IMR-90 (cell line): ENCODE measurements at regions not wholly inside any gene's neighbourhood (a gene's known extent, or its start where the extent isn't known, plus 50 kb on each side); places are given as distances from the start of the nearest gene placed in this dataset.

Source experiments
- ATAC-seq: fragments of 200-7000 bp; cut with Tn5 transposase; 2 replicates; pipeline ENCODE4 v1.9.1; 2020; ENCODE audit warnings: low read depth, mild to moderate bottlenecking, moderate library complexity
- BruUV-seq: library from RNA; stranded (reverse); fragments of 400-500 nt; replicated peaks from 2 replicates; lab custom pipeline; 2021; lab: Mats Ljungman, UMichigan
- CTCF ChIA-PET: fragments of 300-600 bp; formaldehyde crosslinking; extraction: SDS; loops from one replicate; lab custom pipeline; 2021; ENCODE audit warnings: antibody characterized with exemption; lab: Yijun Ruan, JAX
- POLR2A ChIA-PET: fragments of 300-600 bp; sonication (Branson Sonifier 250); formaldehyde crosslinking; loops from one replicate; lab custom pipeline; 2022; ENCODE audit warnings: antibody characterized with exemption; ENCODE audit not compliant: unreplicated experiment; lab: Charles Lee
- DNase-seq: peaks from one replicate; pipeline ENCODE4 v3.0.0; 2013
- H2AFZ ChIP-seq: replicated peaks from 2 replicates; pipeline ENCODE3; 2013; ENCODE audit warnings: low read length, mild to moderate bottlenecking; ENCODE audit not compliant: poor library complexity
- H2AK5ac ChIP-seq: 2 replicates; pipeline ENCODE4 v1.6.1; 2013; ENCODE audit warnings: low read depth, low read length, inconsistent platforms
- H2AK9ac ChIP-seq: replicated peaks from 2 replicates; pipeline ENCODE3; 2013; ENCODE audit warnings: mild to moderate bottlenecking, low read depth, low read length, moderate library complexity; ENCODE audit not compliant: poor library complexity
- H2BK120ac ChIP-seq: 2 replicates; pipeline ENCODE4 v1.6.1; 2013; ENCODE audit warnings: low read depth, low read length, inconsistent platforms
- H2BK15ac ChIP-seq: 3 replicates; pipeline ENCODE4 v1.6.1; 2013; ENCODE audit warnings: low read depth, low read length, inconsistent platforms
- H2BK20ac ChIP-seq: 2 replicates; pipeline ENCODE4 v1.6.1; 2013; ENCODE audit warnings: low read depth, mild to moderate bottlenecking, inconsistent platforms, low read length, moderate library complexity
- H2BK5ac ChIP-seq: 2 replicates; pipeline ENCODE4 v1.6.1; 2013; ENCODE audit warnings: mild to moderate bottlenecking, low read depth, low read length, inconsistent platforms; ENCODE audit not compliant: poor library complexity, severe bottlenecking
- H3K14ac ChIP-seq: replicated peaks from 2 replicates; pipeline ENCODE4 v1.6.1; 2013; ENCODE audit warnings: low read depth, low read length, inconsistent platforms
- H3K18ac ChIP-seq: 2 replicates; pipeline ENCODE4 v1.6.1; 2013; ENCODE audit warnings: low read depth, low read length, control low read depth
- H3K23ac ChIP-seq: 2 replicates; pipeline ENCODE4 v1.6.1; 2013; ENCODE audit warnings: low read depth, low read length, inconsistent platforms
- H3K27ac ChIP-seq: 2 replicates; pipeline ENCODE4 v1.5.1; 2013; ENCODE audit warnings: mild to moderate bottlenecking, control low read depth, low read length; ENCODE audit not compliant: insufficient read depth
- H3K27me3 ChIP-seq: 2 replicates; pipeline ENCODE4 v1.6.1; 2013; ENCODE audit warnings: low read length; ENCODE audit not compliant: control insufficient read depth, insufficient read depth
- H3K36me3 ChIP-seq: 2 replicates; pipeline ENCODE4 v1.6.1; 2013; ENCODE audit warnings: low read length, mixed read lengths; ENCODE audit not compliant: control insufficient read depth, insufficient read depth
- H3K4ac ChIP-seq: 2 replicates; pipeline ENCODE4 v1.6.1; 2013; ENCODE audit warnings: low read depth, low read length, inconsistent platforms
- H3K4me1 ChIP-seq: 2 replicates; pipeline ENCODE4 v1.6.1; 2013; ENCODE audit warnings: low read length, mixed read lengths; ENCODE audit not compliant: control insufficient read depth, insufficient read depth
- H3K4me2 ChIP-seq: 2 replicates; pipeline ENCODE4 v1.6.1; 2013; ENCODE audit warnings: low read depth, mild to moderate bottlenecking, control low read depth, low read length, moderate library complexity
- H3K4me3 ChIP-seq: 2 replicates; pipeline ENCODE4 v1.5.1; 2013; ENCODE audit warnings: low read depth, mild to moderate bottlenecking, control low read depth, low read length, moderate library complexity; ENCODE audit not compliant: insufficient read depth
- H3K56ac ChIP-seq: 2 replicates; pipeline ENCODE4 v1.6.1; 2013; ENCODE audit warnings: low read length, inconsistent platforms; ENCODE audit not compliant: insufficient read depth; ENCODE audit errors: extremely low read depth
- H3K79me1 ChIP-seq, 2 experiments: 2 replicates each; pipeline ENCODE4 v1.6.1; 2013; ENCODE audit warnings: low read length in 2 of 2, inconsistent platforms in 1 of 2, low read depth in 1 of 2
- H3K9ac ChIP-seq: 2 replicates; pipeline ENCODE4 v1.6.1; 2013; ENCODE audit warnings: low read depth, low read length, control low read depth
- H3K9me1 ChIP-seq: 2 replicates; pipeline ENCODE4 v1.6.1; 2013; ENCODE audit warnings: low read length, inconsistent platforms; ENCODE audit not compliant: insufficient read depth
- H3K9me3 ChIP-seq: 2 replicates; pipeline ENCODE4 v1.6.1; 2013; ENCODE audit warnings: low read length; ENCODE audit not compliant: control insufficient read depth, insufficient read depth
- H4K20me1 ChIP-seq: 2 replicates; pipeline ENCODE4 v1.6.1; 2013; ENCODE audit warnings: low read length, inconsistent platforms; ENCODE audit not compliant: insufficient read depth
- H4K5ac ChIP-seq: 2 replicates; pipeline ENCODE4 v1.6.1; 2013; ENCODE audit warnings: mild to moderate bottlenecking, low read depth, low read length, control low read depth
- H4K8ac ChIP-seq, 2 experiments: 2 replicates each; pipeline ENCODE4 v1.6.1; 2013; ENCODE audit warnings: low read depth in 2 of 2, low read length in 2 of 2, control low read depth in 1 of 2, inconsistent platforms in 1 of 2
- H4K91ac ChIP-seq: 2 replicates; pipeline ENCODE4 v1.6.1; 2013; ENCODE audit warnings: low read depth, low read length, inconsistent platforms; ENCODE audit not compliant: insufficient read depth
- NFE2L2 ChIP-seq: fragments of 150-350 bp; IDR thresholded peaks from 2 replicates; pipeline ENCODE4 v1.6.1; 2016; ENCODE audit warnings: low read depth, mild to moderate bottlenecking, low read length
- RFX5 ChIP-seq: IDR thresholded peaks from 2 replicates; pipeline ENCODE4 v1.8.0; 2012; ENCODE audit warnings: low read depth, mild to moderate bottlenecking, low read length, moderate library complexity
- WGBS, 2 experiments: methylation state at CpG; one replicate each; pipeline versions ENCODE4 v1.1.5 to v1.1.7; 2013; ENCODE audit warnings: missing lambda C conversion rate in 2 of 2; ENCODE audit not compliant: insufficient read length in 1 of 2; ENCODE audit errors: extremely low coverage in 2 of 2; 5-methylcytosine and 5-hydroxymethylcytosine counted together
- dilution Hi-C: fragments of 300-500 bp; cut with HindIII; formaldehyde crosslinking; loops from one replicate; pipeline ENCODE4 v1.14.3; 2018; ENCODE audit warnings: low sequenced_read_pairs; ENCODE audit not compliant: unreplicated experiment
- in situ Hi-C: fragments of 300-500 bp; cut with MboI; formaldehyde crosslinking; loops from 3 replicates; pipeline ENCODE4 v1.14.3; 2019; ENCODE audit warnings: low sequenced_read_pairs, inconsistent platforms, mixed read lengths
- intact Hi-C: fragments of 100-400 bp; cut with micrococcal nuclease; formaldehyde crosslinking; loops from 2 replicates; pipeline ENCODE4 v1.10.0; 2022

DNA sequence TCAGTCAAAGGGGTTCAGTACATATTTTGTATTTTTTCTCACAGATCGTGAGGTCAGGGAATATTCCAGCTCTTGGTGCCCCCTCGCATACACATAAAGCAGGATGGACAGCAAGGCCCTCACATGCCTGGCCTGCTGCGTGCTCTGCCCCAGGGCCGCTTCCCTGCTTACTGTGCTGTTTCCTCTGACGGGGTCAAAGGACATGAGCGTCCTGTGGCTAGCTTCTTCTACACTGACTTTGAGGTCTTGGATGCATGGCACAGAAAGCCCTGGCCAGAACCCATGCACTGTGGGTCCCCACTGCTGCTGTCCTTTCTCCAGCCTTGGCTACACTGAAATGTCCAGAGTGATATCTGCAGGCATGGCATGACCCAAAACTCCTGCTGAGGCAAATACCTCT, 92.5 kb upstream of the GGTLC1 start:
- H3K56ac ChIP-seq: no peak overlapping the region
- ATAC-seq (no peak), DNase-seq (no peak)
- no peak overlapping the region for H3K4ac ChIP-seq
- H3K18ac ChIP-seq: no peak overlapping the region
- H3K4me3 ChIP-seq: no peak overlapping the region
- H4K20me1 ChIP-seq: no peaks in the 10 kb centered on the region
- H3K4me2 ChIP-seq: no peak overlapping the region
- no peaks in the 10 kb centered on the region for H3K36me3 ChIP-seq
- WGBS, 2 experiments: 64% methylated on average over 6 of the region's 6 CpGs; no CpG with 5 or more reads in 1 of the 2 experiments
- H3K23ac ChIP-seq: no peak overlapping the region
- H3K27me3 ChIP-seq: no peaks in the 10 kb centered on the region
- H2AK5ac ChIP-seq: no peak overlapping the region
- no peak overlapping the region for H3K9ac ChIP-seq
- no peak overlapping the region for H2BK15ac ChIP-seq
- no peaks in the 10 kb centered on the region for H3K79me1 ChIP-seq
- H2AFZ ChIP-seq: no peak overlapping the region
- TF ChIP-seq RFX5 (no peak), NFE2L2 (no peak)
- no peaks in the 10 kb centered on the region for H3K9me3 ChIP-seq
- dilution Hi-C loops (no loop called here), in situ Hi-C loops (no loop called here), intact Hi-C loops (no loop called here)
- no peaks in the 10 kb centered on the region for H3K4me1 ChIP-seq
- no peaks in the 10 kb centered on the region for H3K9me1 ChIP-seq
- no TSS peak for BruUV-seq
- no peak overlapping the region for H2BK5ac ChIP-seq
- no peak overlapping the region for H2BK120ac ChIP-seq
- H4K8ac ChIP-seq: no peak overlapping the region
- no peak overlapping the region for H4K5ac ChIP-seq
- H2BK20ac ChIP-seq: no peak overlapping the region
- H2AK9ac ChIP-seq: no peak overlapping the region
- no peak overlapping the region for H3K14ac ChIP-seq
- no peak overlapping the region for H4K91ac ChIP-seq
- ChIA-PET CTCF (no interaction called here), POLR2A (no interaction called here)
- no peak overlapping the region for H3K27ac ChIP-seq
